DMS 273 (cell line): ENCODE measurements at regions not wholly inside any gene's neighbourhood (a gene's known extent, or its start where the extent isn't known, plus 50 kb on each side); places are given as distances from the start of the nearest gene placed in this dataset.

Source experiments
- DNase-seq: peaks from one replicate; lab custom pipeline; 2025; ENCODE audit not compliant: unreplicated experiment; lab: John Stamatoyannopoulos, UW

DNA sequence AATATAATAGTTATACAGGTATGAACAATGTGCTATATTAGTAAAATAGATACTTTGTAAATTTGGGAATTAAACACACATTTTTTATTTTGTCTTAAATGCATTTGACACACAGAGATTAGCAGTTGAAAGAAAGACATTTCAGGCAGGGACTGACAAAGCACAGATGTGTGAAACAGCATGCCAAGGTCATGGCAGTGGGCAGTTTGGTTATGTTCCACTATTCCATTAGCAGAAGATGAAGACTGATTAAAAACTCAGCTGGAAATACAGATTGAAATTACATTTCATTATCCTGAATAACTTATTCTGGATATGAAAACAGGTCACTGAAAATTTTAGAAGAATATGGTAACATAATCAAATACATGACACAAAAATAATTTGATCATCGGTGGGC lies 669.8 kb upstream of the LRFN5 start:
- no peak for DNase-seq

- DNase-seq = no peak
Observed at GRCh38 chr14:40920380-40920779, 686.3 kb upstream of the LRFN5 start.

GRCh38 chr14:40911141-40911540 lies 695.5 kb upstream of the LRFN5 start:
- peak; percentile 16 for DNase-seq

- DNase-seq = no peak
Observed at GRCh38 chr14:40909906-40910305, 696.8 kb upstream of the LRFN5 start.

DNA sequence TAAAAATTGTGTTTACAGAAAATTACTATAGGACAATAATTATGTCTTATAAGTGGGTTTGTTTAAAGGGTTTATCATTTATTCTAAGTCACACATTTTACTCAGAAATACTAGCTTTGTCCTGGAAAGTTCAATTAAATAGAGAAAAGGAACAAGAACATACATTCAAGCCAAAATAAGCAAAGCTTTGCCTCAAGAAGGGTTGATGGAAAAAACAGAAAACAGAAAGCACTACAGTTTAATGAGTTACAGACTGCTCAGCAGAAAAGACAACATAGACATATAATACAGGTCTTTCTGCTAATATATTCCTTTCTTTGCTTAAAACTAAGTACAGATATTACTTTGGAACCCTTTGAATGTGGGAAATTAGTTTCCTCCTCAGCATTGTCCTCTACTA lies 703.0 kb upstream of the LRFN5 start:
- no peak for DNase-seq

GRCh38 chr14:40899435-40899834 lies 707.2 kb upstream of the LRFN5 start:
- no peak for DNase-seq

DNA sequence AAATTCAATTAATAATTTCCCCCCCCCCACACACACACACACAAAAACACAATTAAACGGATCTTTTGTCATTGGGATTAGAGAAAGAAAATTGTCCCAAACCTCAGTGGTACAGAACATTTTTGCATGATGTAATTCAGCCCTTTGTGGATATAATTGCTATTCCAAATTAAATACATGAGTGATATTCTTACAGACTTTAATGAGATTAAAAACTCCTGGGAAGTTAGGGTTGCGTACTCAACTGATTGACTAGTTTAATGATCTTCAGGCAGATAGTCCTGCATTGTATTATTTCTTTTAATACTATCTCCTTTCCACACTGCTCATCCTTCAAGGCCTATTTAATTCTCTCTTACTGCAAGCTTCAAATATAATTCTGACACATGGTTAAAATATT lies 711.8 kb upstream of the LRFN5 start:
- DNase-seq = no peak

GRCh38 chr14:40889126-40889525 lies 717.5 kb upstream of the LRFN5 start:
- no peak for DNase-seq

- no peak for DNase-seq
Observed at GRCh38 chr14:40887912-40888311, 718.8 kb upstream of the LRFN5 start.

- DNase-seq = peak; percentile 38
Observed at GRCh38 chr14:40870252-40870651, 736.4 kb upstream of the LRFN5 start.

- no peak for DNase-seq
Observed at GRCh38 chr14:40859055-40859454, 747.6 kb upstream of the LRFN5 start.

DNA sequence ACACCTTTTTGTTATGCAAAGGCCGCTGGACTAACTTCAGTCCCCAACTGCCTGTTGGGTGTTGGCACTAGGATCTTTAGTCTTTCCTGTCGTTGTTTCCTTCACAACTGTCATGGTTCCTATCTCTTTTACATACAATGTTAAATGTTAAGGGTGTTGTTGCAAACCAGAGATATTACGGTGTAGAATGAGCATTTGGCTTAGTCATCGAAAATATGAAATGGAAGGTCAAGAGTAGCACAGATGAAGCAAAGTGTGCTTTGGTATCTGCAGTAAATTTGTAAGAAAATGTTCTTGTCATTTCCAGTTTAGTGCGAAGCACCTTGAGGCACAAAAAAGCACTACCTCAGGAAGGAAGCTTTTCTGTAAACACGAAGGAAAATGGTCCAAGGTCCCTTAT lies 751.3 kb upstream of the LRFN5 start:
- DNase-seq = no peak

DNA sequence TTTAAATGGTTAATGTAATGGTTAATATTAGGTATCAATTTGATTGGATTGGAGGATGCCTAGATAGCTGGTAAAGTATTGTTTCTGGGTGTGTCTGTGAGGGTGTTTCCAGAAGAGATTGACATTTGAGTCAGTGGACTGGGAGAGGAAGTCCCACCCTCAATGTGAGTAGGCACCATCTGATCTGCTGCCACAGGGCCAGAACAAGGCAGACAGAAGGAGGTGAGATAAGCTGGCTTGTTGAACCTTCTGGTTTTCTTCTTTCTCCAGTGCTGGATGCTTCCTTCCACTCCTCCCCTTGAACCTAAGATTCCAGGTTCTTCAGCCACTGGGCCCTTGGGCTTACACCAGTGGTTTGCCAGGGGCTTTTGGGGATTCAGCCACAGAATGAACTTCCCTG lies 756.5 kb upstream of the LRFN5 start:
- peak; percentile 60 for DNase-seq

DNA sequence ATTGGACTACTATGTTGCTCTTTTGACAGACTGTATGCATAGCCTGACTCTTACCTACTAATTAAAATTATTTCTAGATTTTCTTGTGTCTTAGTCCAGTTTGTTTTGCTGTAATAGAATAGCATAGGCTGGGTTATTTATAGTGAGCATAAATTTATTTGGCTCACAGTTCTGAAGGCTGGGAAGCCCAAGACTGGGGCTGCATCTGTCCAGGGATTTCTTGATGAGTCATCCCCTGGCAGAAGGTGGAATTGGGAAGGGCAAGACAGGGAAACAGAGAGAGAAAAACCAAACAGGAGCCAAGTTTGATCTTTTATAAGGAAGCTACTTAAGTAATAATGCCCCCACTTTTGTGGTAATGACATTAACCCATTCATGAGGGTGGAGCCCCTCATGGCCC lies 759.2 kb upstream of the LRFN5 start:
- DNase-seq = peak; percentile 93

GRCh38 chr14:40842816-40843215 lies 763.9 kb upstream of the LRFN5 start:
- no peak for DNase-seq

DNA sequence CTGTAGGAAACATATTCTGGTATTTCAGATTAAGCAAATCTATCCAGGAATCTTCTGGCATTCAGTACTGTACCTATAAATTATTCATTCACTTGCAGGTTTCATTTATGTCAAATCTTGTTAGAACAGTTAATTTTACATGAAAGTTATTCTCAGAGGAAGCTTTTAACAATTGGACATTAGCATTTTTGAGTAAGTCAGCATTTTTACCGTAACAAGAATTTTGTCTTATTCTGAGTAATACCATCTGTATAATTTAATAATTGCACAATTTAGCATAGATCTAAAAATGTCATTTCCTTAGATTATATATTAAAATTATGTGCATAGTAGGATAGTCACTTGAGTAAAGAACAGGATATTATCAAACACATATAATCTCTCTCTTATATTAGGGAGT lies 764.8 kb upstream of the LRFN5 start:
- DNase-seq = no peak

- no peak for DNase-seq
Observed at GRCh38 chr14:40838601-40839000, 768.1 kb upstream of the LRFN5 start.

GRCh38 chr14:40806471-40806870 lies 800.2 kb upstream of the LRFN5 start:
- DNase-seq = no peak

DNA sequence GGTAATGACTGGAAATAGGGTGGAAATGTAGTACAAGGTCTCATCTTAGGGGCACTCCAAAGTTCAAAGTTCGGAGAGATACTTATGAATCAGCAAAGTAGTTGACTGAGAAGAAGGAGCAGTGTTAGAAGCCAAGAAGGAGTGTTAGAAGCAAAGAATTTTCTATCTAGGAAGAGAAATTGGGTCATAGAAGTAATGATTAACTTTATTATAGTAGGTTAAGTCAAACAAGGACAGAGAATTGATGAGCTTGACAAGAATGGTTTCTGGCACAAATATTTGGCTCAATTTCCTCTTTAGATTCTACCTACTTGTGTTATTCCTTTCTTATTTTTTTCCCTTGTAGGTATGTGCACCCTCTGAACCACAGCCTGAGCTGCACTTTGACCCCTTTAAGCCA lies 810.5 kb upstream of the LRFN5 start:
- DNase-seq = no peak

DNA sequence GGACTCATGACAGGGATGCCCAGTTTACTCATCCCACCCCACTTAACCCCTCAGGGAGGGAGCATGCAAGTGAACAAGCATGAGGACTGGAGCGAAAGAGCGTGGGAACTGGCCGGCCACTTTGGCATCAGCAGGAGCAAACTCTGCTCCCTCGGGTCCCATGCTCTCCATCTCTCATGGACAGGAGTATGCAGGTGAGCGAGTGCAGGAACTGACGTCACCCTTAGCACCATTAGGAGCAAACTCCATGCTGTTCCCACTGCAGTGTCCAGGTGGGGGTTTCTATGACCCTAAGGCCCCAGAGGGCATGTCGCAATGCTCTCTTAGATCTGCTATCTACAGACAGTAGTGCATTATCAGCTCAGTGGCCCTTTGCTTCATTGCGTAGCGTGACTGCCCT lies 821.8 kb upstream of the LRFN5 start:
- no peak for DNase-seq

DNA sequence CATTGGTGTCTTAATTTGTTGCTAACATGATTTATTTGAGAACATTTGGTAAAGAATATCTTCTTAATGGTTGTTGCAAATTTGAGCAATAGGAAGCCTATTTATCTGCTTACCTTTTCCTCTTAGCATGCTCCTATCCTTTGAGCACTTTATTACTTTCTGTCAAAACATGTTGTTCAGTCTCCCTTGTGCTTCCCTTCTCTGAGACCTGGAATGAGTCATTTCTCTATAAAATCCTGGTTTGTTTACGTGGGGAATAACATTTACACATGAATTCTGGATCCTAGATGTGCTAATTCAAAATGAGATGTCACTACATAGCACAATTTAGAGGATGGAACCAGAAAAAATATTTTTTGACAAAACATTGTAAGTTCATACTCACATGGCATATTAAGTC lies 844.0 kb upstream of the LRFN5 start:
- no peak for DNase-seq

DNA sequence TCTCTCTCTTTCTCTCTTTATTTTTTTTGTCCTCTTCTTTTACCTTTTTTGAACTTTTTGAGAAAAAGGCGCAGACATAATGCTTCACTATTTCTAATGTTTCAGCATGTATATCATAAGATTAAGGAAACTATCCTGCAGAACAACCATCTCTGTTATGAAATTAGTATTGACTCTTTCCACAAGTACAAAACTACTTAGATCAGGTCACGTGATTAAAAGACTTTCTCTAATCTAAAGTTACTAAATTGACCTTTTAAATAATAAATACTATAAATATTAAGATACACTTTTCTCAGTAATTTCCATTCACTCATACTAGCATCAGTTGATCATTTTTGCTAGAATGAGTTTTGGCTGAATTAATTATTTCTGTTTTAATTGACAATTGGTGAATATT lies 844.5 kb upstream of the LRFN5 start:
- DNase-seq = no peak

DNA sequence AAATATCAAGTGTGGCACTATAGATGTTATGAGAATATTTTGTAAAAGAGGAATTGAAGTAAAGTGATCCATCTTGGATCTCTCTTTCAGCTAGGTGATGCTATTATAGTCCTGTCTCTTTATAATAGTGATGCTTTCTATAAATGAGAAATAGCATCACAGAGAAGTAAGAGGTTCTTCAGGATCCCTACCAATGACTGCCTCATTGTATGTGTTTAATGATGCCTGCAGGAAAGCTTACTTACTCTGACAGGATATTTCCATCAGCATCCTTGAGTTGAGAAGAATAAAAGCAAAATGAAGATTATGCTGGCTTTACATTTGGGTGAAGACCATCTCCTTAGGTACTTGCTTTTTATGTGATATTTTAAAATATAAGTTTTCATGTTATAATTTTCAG lies 846.0 kb upstream of the LRFN5 start:
- no peak for DNase-seq

DNA sequence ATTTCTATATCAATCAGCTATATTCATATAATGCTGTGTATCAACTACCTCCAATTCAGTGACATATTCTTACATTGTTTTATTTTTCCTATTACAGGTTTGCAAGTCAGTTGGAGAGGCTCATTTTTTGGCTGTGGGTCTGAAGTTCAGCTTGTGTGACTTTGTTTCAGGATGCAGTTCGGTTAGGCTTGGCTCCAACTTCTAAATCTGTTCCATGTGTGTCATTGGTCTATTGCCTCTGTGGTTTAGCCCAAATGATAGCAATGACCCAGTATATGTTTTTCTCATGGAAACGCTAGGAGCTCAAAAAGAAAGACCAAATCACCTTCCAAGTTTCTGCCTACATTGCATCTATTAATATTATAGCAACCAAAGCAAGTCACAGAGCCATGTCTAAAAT lies 848.6 kb upstream of the LRFN5 start:
- DNase-seq = no peak
